HEK293 (cell line): ENCODE measurements at regions not wholly inside any gene's neighbourhood (a gene's known extent, or its start where the extent isn't known, plus 50 kb on each side); places are given as distances from the start of the nearest gene placed in this dataset.

Experiments used
- REST ChIP-seq: fragments of 450-650 bp; formaldehyde crosslinking; IDR thresholded peaks from 2 replicates; pipeline ENCODE4 v1.5.1; 2016; ENCODE audit warnings: missing biosample characterization, missing genetic modification characterization
- SP2 ChIP-seq: fragments of 450-650 bp; formaldehyde crosslinking; IDR thresholded peaks from 2 replicates; pipeline ENCODE4 v1.5.1; 2016; ENCODE audit warnings: missing biosample characterization, missing genetic modification characterization
- YY1 ChIP-seq: fragments of 450-650 bp; formaldehyde crosslinking; IDR thresholded peaks from 2 replicates; pipeline ENCODE4 v1.5.1; 2018; ENCODE audit warnings: missing biosample characterization, missing genetic modification characterization
- ZBTB8A ChIP-seq: fragments of 450-650 bp; formaldehyde crosslinking; IDR thresholded peaks from 2 replicates; pipeline ENCODE4 v1.5.1; 2016; ENCODE audit warnings: missing biosample characterization, missing genetic modification characterization
- ZNF184 ChIP-seq: fragments of 450-650 bp; IDR thresholded peaks from 2 replicates; pipeline ENCODE4 v1.5.1; 2018; ENCODE audit warnings: missing biosample characterization, mild to moderate bottlenecking, missing genetic modification characterization
- ZNF2 ChIP-seq: fragments of 450-650 bp; formaldehyde crosslinking; IDR thresholded peaks from 2 replicates; pipeline ENCODE4 v1.5.1; 2016; ENCODE audit warnings: missing biosample characterization, missing genetic modification characterization
- ZNF350 ChIP-seq: fragments of 450-650 bp; formaldehyde crosslinking; IDR thresholded peaks from 2 replicates; pipeline ENCODE4 v1.5.0; 2017; ENCODE audit warnings: missing biosample characterization, mild to moderate bottlenecking, missing genetic modification characterization
- ZNF776 ChIP-seq: fragments of 450-650 bp; formaldehyde crosslinking; IDR thresholded peaks from 2 replicates; pipeline ENCODE4 v1.5.0; 2017; ENCODE audit warnings: missing biosample characterization, missing genetic modification characterization, borderline replicate concordance
- ZNF785 ChIP-seq: fragments of 450-650 bp; formaldehyde crosslinking; IDR thresholded peaks from 2 replicates; pipeline ENCODE4 v1.5.1; 2016; ENCODE audit warnings: missing biosample characterization, missing genetic modification characterization
- ZNF830 ChIP-seq: fragments of 450-650 bp; IDR thresholded peaks from 2 replicates; pipeline ENCODE4 v1.5.0; 2018; ENCODE audit warnings: missing biosample characterization, missing genetic modification characterization, low read depth, mild to moderate bottlenecking, moderate library complexity
- TF ChIP-seq, protein P1 (sequence below): fragments of 450-650 bp; formaldehyde crosslinking; IDR thresholded peaks from 2 replicates; pipeline ENCODE4 v1.5.1; 2016; ENCODE audit warnings: missing biosample characterization, missing genetic modification characterization
- TF ChIP-seq, protein P2 (sequence below): fragments of 450-650 bp; formaldehyde crosslinking; IDR thresholded peaks from 2 replicates; pipeline ENCODE4 v1.5.1; 2016; ENCODE audit warnings: missing biosample characterization, missing genetic modification characterization, low read depth

DNA sequence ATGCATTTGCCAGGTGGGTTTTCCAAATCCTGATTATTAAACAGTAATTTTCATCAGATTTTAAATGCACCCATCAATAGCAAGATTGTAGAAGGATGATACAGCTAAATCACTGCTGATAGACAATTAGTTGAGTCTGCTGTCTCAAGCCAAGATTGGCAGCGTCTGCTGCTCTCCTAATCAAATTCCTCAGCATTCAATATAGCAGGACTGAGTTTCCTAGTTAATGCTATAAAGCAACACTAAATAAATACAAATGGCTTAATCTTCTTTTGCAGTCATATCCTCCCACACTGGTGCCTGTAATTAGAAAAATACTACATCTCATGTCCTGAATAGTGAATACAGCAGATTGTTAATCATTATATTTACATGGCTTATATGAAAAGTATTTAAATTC, 1028.8 kb downstream of the ADGRL2 start:
- TF ChIP-seq, protein P1, sequence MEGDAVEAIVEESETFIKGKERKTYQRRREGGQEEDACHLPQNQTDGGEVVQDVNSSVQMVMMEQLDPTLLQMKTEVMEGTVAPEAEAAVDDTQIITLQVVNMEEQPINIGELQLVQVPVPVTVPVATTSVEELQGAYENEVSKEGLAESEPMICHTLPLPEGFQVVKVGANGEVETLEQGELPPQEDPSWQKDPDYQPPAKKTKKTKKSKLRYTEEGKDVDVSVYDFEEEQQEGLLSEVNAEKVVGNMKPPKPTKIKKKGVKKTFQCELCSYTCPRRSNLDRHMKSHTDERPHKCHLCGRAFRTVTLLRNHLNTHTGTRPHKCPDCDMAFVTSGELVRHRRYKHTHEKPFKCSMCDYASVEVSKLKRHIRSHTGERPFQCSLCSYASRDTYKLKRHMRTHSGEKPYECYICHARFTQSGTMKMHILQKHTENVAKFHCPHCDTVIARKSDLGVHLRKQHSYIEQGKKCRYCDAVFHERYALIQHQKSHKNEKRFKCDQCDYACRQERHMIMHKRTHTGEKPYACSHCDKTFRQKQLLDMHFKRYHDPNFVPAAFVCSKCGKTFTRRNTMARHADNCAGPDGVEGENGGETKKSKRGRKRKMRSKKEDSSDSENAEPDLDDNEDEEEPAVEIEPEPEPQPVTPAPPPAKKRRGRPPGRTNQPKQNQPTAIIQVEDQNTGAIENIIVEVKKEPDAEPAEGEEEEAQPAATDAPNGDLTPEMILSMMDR (tag by site-specific recombination): no peak
- no peak for TF ChIP-seq ZNF776 (tag by site-specific recombination)
- TF ChIP-seq, protein P2, sequence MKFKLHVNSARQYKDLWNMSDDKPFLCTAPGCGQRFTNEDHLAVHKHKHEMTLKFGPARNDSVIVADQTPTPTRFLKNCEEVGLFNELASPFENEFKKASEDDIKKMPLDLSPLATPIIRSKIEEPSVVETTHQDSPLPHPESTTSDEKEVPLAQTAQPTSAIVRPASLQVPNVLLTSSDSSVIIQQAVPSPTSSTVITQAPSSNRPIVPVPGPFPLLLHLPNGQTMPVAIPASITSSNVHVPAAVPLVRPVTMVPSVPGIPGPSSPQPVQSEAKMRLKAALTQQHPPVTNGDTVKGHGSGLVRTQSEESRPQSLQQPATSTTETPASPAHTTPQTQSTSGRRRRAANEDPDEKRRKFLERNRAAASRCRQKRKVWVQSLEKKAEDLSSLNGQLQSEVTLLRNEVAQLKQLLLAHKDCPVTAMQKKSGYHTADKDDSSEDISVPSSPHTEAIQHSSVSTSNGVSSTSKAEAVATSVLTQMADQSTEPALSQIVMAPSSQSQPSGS (tag by site-specific recombination): no peak
- TF ChIP-seq REST (tag by site-specific recombination): no peak
- TF ChIP-seq ZNF2: no peak
- no peak for TF ChIP-seq ZBTB8A (tag by site-specific recombination)
- TF ChIP-seq ZNF350: no peak
- no peak for TF ChIP-seq SP2
- TF ChIP-seq ZNF785: no peak
- no peak for TF ChIP-seq ZNF830 (tag by site-specific recombination)
- TF ChIP-seq YY1 (tag by site-specific recombination): no peak
- no peak for TF ChIP-seq ZNF184 (tag by site-specific recombination)
